GM18867 (cell line): ENCODE measurements at regions not wholly inside any gene's neighbourhood (a gene's known extent, or its start where the extent isn't known, plus 50 kb on each side); places are given as distances from the start of the nearest gene placed in this dataset.

Experiments used
- ATAC-seq: cut with Tn5 transposase; IDR thresholded peaks from one replicate; pipeline ENCODE4 v1.9.1; 2021; ENCODE audit warnings: mild to moderate bottlenecking, moderate library complexity; ENCODE audit not compliant: unreplicated experiment

DNA sequence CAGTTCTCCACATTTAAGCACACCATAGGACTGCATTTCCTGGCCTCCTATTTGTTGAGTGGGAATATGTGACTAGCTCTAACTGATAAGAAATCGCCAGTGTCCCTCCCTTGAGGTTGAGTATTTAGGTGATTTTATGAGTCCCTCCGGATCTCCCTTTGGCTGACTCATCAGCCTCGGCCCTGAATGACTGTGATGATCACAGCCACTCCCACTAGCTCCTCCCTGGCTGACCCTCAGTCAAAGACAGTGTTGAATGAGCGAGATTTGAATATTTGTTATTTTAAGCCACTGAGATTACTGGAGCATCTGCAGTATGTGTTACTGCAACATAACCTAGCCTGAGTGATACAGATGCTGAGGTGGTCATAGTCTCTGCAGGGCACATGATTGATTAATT, 515.3 kb downstream of the EPHB1 start:
- peak; percentile 90 for ATAC-seq

- peak; percentile 43 for ATAC-seq
Observed at GRCh38 chr3:135311699-135312098, 516.6 kb downstream of the EPHB1 start.

GRCh38 chr3:135314237-135314636, 519.2 kb downstream of the EPHB1 start:
- no peak for ATAC-seq

DNA sequence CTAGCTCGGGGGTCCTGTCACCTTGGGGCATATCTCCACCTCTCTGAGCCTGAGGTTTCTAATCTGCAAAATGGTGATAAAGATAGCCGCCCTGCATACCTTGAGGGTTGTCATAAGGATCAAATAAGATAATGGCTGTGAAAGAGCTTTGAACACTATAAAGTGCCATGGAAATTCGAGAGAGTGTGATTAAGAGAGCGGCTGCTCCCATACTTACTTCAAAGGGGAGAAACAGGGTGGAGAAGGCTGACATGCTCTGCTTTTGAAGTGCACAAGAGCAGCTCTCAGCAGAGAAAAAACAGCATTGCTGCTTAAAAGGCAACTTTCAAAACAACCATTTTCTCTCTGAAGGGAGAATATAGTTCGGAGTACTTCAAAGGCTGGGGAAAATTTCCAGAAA, 529.2 kb downstream of the EPHB1 start:
- ATAC-seq, result no peak

DNA sequence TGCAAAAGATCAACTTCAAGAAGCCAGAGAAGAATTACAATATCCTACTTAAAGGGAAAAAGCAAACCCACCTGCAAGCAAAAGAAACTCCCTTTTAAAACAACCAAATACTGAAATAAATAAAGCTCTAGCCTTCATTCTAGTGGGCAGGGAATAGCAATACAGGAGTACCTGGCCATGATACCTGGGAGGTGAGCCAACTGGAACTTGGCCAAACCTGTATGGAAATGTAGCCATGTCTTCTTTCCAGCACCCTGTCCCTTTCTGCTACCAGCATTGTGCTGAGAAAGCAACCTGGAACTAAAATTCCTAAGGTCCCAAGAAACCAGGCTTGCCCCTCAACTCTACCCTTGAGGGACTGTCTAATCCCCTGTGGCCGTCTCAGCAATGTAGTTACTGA, 530.0 kb downstream of the EPHB1 start:
- ATAC-seq, result no peak

DNA sequence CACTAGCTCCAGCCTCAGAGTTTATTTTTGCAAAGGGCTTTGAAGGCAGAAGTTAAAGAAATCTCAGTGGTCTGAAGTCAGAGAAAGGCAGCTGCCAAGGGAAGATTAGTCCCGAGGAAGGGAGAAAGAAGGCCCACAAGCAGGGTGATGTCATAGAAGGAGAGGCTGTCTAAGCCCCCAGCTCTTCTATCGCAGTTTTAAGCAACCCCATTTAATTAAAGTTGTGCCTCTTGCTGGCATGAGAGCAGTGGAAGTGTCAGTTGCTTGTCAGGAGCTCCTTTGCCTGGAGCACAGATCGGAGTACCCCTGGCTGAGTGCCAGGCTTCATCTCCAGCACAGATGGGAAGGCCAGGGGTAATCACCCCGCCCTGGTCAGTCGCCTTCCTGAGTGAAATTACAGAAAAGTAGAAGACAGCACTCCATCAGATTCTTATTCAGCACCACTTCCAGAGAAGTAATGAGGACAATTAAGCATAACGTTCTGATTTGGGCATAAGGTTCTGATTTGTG, 530.7 kb downstream of the EPHB1 start:
- ATAC-seq, result no peak

DNA sequence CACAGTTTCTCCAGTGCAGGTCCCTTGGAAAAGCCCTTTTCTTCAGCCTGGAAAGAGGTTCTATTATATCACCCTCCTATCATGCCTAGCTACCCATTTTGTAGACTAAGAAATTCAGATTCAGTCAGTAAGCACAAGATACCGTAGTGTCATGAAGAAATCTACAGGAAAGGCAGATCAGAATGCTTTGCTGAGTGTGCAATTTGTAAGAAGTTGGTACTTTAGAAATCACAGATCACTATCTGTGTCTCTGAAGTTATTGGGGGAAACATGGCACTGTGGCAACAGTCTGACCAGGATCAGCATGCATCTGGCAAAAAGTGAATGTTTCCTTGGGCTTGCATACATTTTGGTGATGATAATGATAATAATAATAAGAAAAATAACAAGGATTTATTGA, 531.8 kb downstream of the EPHB1 start:
- no peak for ATAC-seq

DNA sequence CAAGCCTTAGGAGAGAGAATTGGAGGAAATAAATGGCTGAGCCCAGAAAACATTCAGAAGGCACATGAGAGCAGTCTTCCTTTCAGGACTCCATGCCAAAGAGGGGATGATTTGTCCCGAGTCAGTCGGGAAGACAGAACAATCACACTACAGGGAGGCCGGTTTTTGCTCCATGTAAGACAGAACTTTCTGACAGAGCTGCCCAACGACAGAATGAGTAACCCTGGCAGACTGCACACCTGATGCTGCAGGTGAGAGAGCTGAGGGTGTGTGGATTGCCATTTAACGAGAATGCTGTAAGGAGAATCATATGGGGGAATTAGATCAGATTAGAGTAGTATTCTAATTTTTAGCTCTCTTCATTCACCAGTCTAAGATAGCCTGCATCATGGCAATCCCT, 533.0 kb downstream of the EPHB1 start:
- ATAC-seq, result no peak

GRCh38 chr3:135329479-135329878, 534.4 kb downstream of the EPHB1 start:
- no peak for ATAC-seq

DNA sequence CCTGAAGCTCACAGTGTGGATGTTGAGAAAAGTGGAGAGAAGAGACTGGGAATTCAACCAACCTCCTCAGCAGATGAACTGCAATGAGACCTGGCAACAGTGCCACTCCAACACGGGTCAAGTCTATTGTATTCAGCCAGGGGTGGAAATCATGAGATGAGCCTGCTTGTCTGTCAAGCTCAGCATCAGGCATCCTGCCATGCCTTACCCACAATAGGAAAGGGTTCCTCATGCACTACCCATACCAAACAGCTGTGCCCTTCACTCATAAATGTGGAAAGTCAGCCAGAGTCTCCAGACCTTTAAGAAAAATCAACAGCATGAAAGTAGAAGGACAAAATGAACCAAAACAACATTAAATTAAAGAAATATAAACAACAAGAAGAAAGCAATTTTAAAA, 542.1 kb downstream of the EPHB1 start:
- no peak for ATAC-seq

DNA sequence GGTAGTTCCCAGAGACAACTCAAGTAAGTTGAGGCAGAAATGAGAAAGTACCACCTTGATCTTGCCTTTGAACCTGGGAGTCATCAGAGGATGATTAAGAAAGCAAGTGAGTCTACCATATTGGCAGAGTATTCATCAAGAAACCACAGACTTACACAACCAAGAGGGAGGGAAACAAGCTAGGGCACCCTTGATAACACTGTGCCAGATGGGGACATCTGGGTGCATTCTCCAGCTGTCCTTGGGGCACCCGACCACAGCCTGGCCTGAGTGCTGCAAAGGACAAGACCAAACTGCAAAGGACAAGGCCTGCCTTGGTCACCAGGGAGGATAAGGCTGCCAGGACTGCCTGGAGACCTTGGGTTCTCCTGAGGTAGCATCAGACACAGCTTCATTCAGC, 553.6 kb downstream of the EPHB1 start:
- no peak for ATAC-seq

DNA sequence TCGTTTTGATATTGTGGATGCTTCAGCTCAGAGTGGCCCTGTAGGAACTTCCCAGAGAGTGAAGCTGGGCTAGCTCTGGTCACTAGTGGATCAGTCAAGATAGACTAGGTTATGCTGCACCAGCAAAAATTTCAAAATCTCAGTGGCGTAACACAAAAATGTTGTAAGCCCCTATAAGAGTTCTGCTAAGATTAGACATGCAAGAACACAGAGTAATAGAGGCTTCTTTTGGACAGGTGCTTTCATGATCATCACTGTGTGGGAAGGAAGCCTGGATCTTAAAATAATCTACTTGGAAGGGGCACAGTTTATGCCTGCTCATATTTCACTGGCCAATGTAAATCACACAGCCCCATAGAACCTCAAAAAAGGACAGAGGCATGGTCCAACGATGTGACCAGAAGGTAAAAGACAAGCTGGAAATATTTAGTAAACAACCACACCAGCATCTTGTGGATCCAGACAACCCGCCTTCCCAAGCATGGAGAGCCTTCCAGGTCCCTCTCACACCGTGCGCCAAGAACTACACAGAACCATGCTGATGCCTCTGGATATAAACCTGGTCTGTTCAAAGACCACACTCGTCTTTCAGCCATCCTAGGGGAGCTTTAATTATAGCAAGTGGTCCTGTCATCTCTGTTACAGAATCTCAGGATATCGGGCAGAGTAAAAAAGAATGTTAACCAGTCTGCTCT, 554.3 kb downstream of the EPHB1 start:
- no peak for ATAC-seq

DNA sequence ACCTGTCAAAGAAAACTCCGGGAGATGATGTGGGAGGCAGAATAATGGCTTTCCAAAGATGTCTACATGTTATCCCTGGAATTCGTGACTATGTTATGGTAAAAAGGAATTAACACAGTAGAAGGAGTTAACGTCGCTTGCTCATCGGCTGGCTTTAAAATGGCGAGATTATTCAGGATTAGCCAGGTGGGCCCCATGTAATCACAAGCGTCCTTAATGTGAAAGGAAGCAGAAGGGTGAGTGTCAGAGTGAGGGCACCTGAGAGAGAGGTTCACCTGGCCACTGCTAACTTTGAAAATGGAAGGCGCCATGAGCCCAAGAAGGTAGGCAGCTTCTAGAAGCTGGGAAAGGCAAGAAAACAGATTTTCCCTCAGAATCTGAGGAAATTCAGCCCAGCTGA, 557.2 kb downstream of the EPHB1 start:
- no peak for ATAC-seq

DNA sequence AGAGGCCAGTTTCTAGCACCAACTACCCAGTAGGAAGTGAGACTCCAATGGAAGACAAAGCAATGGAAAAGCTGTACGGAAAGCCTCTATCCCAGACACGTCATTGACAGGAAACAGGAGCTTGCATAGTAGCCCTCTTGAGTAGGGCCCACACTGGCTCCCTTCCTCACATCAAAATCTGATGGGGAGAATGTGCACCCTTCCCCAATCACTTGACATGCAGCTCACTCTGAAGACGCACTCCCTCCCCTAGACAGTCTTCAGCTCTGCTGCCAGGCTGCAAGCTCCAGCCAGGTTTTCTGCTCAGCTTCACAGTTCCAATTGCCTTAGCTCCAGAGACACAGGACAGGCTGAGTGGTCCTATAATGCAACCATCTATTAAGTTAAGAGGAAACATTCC, 567.8 kb downstream of the EPHB1 start:
- ATAC-seq, result no peak

DNA sequence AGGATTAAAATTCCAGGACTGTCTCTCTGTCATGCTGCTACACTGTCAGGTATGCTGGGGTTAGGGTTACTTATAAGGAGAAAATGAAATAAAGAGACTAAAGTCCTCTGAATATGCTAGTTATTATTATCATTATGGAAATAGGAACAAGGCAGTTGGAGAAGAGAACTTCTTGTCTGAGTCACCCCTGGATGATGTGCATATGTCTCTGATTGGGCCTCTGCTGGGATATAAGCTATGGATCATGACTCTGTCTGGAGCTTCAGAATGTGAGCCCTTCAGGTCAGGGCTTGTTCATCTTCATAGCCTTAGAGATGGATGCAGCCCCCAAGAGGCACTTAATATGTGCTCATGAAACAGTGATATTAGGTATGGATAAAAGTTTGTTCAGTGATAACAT, 569.6 kb downstream of the EPHB1 start:
- ATAC-seq, result no peak

- ATAC-seq, result no peak
Observed at GRCh38 chr3:135366816-135367215, 571.8 kb downstream of the EPHB1 start.

GRCh38 chr3:135368316-135368715, 573.3 kb downstream of the EPHB1 start:
- no peak for ATAC-seq

DNA sequence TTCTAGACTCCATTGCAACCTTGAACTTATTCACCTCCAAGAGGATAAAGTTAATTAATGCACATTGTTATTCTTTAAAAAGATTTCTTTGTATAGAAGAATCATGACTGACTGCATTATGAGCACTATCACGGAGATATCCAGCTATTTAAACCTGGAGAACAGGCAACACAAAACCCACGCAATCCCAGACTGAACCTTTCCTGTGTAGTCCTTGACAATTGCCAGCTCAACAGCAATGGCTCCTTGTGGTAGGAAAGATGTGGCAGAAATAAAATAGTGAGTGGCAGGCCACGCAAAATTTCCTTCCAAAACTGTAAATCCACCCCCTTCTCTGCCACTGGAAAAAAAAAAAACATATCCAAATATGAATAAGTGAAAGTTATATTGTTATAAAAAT, 573.7 kb downstream of the EPHB1 start:
- ATAC-seq, result no peak

DNA sequence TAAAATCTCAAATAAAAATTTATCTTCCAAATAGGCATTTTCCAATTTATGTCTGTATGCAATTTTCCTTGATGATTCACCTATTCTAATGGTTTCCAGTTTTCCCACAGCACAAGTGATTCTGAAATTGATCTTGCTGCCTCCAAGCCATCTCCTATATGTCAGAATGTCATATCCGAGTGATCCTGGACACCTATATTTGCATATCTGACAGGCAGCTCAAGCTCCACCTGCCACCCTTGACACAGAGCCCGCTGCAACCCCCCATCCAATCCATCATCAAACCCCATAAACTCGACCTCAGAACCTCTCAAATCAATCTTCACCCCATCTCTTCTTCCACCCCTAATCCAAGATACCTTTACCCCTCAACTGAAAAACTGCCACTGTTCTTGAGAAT, 579.5 kb downstream of the EPHB1 start:
- ATAC-seq, result no peak

- no peak for ATAC-seq
Observed at GRCh38 chr3:135382188-135382587, 583.3 kb upstream of the PPP2R3A start.

- ATAC-seq, result no peak
Observed at GRCh38 chr3:135382621-135383020, 582.9 kb upstream of the PPP2R3A start.

- ATAC-seq, result no peak
Observed at GRCh38 chr3:135383301-135383700, 582.2 kb upstream of the PPP2R3A start.

GRCh38 chr3:135392151-135392550, 573.4 kb upstream of the PPP2R3A start:
- no peak for ATAC-seq
